IPS-20b (cell line): ENCODE measurements at regions not wholly inside any gene's neighbourhood (a gene's known extent, or its start where the extent isn't known, plus 50 kb on each side); places are given as distances from the start of the nearest gene placed in this dataset.
"Not testable (repeated sequence)": the region's sequence is repeated elsewhere in the genome, so short reads cannot be mapped to it uniquely, and the experiment has no call there.

ENCODE experiments used
- H3K27ac ChIP-seq: one replicate; pipeline ENCODE4 v1.5.1; 2013; ENCODE audit warnings: low read length
- H3K27me3 ChIP-seq: 2 replicates; pipeline ENCODE4 v1.6.1; 2013; ENCODE audit warnings: mild to moderate bottlenecking, low read length, inconsistent platforms; ENCODE audit not compliant: insufficient read depth
- H3K36me3 ChIP-seq: 2 replicates; pipeline ENCODE4 v1.6.1; 2013; ENCODE audit warnings: low read depth, mild to moderate bottlenecking, inconsistent platforms, low read length, moderate library complexity; ENCODE audit not compliant: insufficient read depth
- H3K4me1 ChIP-seq: 2 replicates; pipeline ENCODE4 v1.6.1; 2013; ENCODE audit warnings: mild to moderate bottlenecking, control low read depth, inconsistent platforms, low read length, moderate library complexity; ENCODE audit not compliant: insufficient read depth
- H3K4me3 ChIP-seq: 2 replicates; pipeline ENCODE4 v1.5.1; 2013; ENCODE audit warnings: mild to moderate bottlenecking, low read length, inconsistent platforms
- H3K9ac ChIP-seq: 2 replicates; pipeline ENCODE4 v1.6.1; 2013; ENCODE audit warnings: low read depth, mild to moderate bottlenecking, inconsistent platforms, low read length, moderate library complexity
- H3K9me3 ChIP-seq: 2 replicates; pipeline ENCODE4 v1.6.1; 2013; ENCODE audit warnings: mild to moderate bottlenecking, low read depth, low read length, inconsistent platforms; ENCODE audit not compliant: insufficient read depth

GRCh38 chr7:125450749-125451148, 521.1 kb upstream of the POT1 start:
- H3K9me3 ChIP-seq = no peaks in the 10 kb centered on the region
- no peak overlapping the region for H3K4me3 ChIP-seq
- no peaks in the 10 kb centered on the region for H3K4me1 ChIP-seq
- H3K36me3 ChIP-seq = no peaks in the 10 kb centered on the region
- H3K27me3 ChIP-seq = no peaks in the 10 kb centered on the region
- no peak overlapping the region for H3K27ac ChIP-seq
- no peak overlapping the region for H3K9ac ChIP-seq

GRCh38 chr7:125445836-125446235, 516.2 kb upstream of the POT1 start:
- Histone ChIP-seq H3K27me3 (no peaks in the 10 kb centered on the region), H3K4me3 (no peak overlapping the region), H3K9ac (no peak overlapping the region), H3K27ac (no peak overlapping the region), H3K9me3 (no peaks in the 10 kb centered on the region), H3K36me3 (no peaks in the 10 kb centered on the region), H3K4me1 (no peaks in the 10 kb centered on the region)

GRCh38 chr7:125444864-125445263, 515.2 kb upstream of the POT1 start:
- H3K36me3 ChIP-seq = no peaks in the 10 kb centered on the region
- no peak overlapping the region for H3K27ac ChIP-seq
- no peak overlapping the region for H3K4me3 ChIP-seq
- H3K9ac ChIP-seq = no peak overlapping the region
- no peaks in the 10 kb centered on the region for H3K27me3 ChIP-seq
- H3K4me1 ChIP-seq = no peaks in the 10 kb centered on the region
- no peaks in the 10 kb centered on the region for H3K9me3 ChIP-seq

- Histone ChIP-seq H3K4me1 (no peaks in the 10 kb centered on the region), H3K27ac (no peak overlapping the region), H3K9me3 (no peaks in the 10 kb centered on the region), H3K4me3 (no peak overlapping the region), H3K9ac (no peak overlapping the region), H3K36me3 (no peaks in the 10 kb centered on the region), H3K27me3 (no peaks in the 10 kb centered on the region)
Measured at GRCh38 chr7:125436220-125436619, 506.6 kb upstream of the POT1 start.

- H3K9me3 ChIP-seq = no peaks in the 10 kb centered on the region
- no peak overlapping the region for H3K27ac ChIP-seq
- H3K4me3 ChIP-seq = no peak overlapping the region
- H3K36me3 ChIP-seq = no peaks in the 10 kb centered on the region
- no peaks in the 10 kb centered on the region for H3K27me3 ChIP-seq
- H3K4me1 ChIP-seq = no peaks in the 10 kb centered on the region
- H3K9ac ChIP-seq = no peak overlapping the region
Measured at GRCh38 chr7:125431349-125431748, 501.7 kb upstream of the POT1 start.

- H3K27me3 ChIP-seq = no peaks in the 10 kb centered on the region
- no peaks in the 10 kb centered on the region for H3K36me3 ChIP-seq
- no peak overlapping the region for H3K9ac ChIP-seq
- H3K4me3 ChIP-seq = no peak overlapping the region
- no peaks in the 10 kb centered on the region for H3K4me1 ChIP-seq
- no peaks in the 10 kb centered on the region for H3K9me3 ChIP-seq
- no peak overlapping the region for H3K27ac ChIP-seq
Measured at GRCh38 chr7:125430013-125430412, 500.4 kb upstream of the POT1 start.

- Histone ChIP-seq H3K27ac (no peak overlapping the region), H3K36me3 (no peaks in the 10 kb centered on the region), H3K4me1 (no peaks in the 10 kb centered on the region), H3K9me3 (no peaks in the 10 kb centered on the region), H3K4me3 (no peak overlapping the region), H3K27me3 (no peaks in the 10 kb centered on the region), H3K9ac (no peak overlapping the region)
Measured at GRCh38 chr7:125427676-125428075, 498.1 kb upstream of the POT1 start.

DNA sequence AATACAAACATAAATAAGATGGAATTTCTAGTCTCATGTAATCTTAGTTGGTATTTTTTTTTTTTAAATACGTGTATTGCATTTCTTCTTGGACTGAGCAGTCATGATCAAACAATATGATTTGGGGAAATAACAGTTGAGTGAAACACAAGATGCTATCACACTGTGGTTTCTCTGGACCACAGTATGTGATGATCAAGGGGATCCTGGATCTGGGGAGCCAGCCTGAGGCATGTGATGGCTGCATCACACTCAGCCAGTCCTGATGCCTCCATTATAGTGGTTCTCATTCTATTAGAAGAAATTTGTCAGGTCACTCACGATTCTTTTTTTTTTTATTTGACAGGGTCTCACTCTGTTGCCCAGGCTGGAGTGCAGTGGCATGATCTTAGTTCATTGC, 495.9 kb upstream of the POT1 start:
- no peak overlapping the region for H3K4me3 ChIP-seq
- H3K27me3 ChIP-seq = no peaks in the 10 kb centered on the region
- H3K9ac ChIP-seq = no peak overlapping the region
- H3K9me3 ChIP-seq = no peaks in the 10 kb centered on the region
- H3K36me3 ChIP-seq = no peaks in the 10 kb centered on the region
- no peak overlapping the region for H3K27ac ChIP-seq
- H3K4me1 ChIP-seq = no peaks in the 10 kb centered on the region

DNA sequence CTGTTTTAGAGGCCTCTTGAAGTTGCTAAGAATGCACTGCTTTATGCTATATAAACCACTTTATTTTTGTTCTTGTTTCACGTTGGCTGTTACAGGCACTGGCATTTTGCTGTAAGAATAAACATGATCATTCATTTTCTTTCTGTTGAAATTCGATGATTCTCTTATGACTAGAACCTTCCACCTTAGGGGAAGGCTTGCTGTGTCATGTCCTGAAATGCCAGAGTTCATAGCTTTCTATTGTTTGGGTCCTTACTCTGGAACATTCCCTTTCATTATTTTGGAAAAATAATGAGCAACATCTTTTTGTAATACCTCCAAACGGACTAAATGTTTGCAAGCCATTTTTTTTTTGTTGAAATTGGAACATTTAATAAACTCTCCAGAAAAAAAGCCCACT, 495.1 kb upstream of the POT1 start:
- Histone ChIP-seq H3K4me1 (no peaks in the 10 kb centered on the region), H3K9me3 (no peaks in the 10 kb centered on the region), H3K9ac (no peak overlapping the region), H3K4me3 (no peak overlapping the region), H3K36me3 (no peaks in the 10 kb centered on the region), H3K27ac (no peak overlapping the region), H3K27me3 (no peaks in the 10 kb centered on the region)

DNA sequence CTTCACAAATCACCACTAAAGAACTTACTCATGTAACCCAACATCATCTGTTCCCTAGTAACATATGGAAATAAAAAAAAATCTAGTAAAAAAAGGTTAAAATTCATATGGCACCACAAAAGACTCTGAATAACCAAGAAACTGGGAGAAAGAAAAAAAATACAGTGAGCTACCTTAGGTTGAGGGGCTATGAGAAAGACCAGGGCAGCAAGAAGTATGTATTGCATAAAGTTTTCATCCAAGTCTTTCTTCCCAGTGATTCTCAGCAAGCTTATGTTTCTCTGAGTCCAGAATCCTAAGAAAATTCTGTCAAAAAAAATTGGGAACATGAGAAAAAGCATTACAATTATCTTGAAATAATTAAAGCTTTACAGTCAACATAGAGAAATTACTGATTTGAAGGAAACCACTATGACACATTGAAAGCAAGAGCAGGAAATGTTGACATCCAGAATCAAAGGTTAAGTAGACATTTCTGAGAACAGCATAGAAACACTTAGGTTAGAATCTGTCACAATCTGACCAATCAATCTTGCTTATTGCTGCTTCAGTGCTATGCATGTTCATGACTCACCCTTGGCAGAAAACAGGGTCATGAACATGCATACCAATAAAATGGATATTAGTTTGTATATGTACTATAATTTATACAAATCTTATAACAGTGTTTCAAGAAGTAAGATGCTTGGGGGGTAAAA, 494.0 kb upstream of the POT1 start:
- Histone ChIP-seq H3K4me3 (no peak overlapping the region), H3K9me3 (no peaks in the 10 kb centered on the region), H3K27me3 (no peaks in the 10 kb centered on the region), H3K27ac (no peak overlapping the region), H3K4me1 (no peaks in the 10 kb centered on the region), H3K9ac (no peak overlapping the region), H3K36me3 (no peaks in the 10 kb centered on the region)

DNA sequence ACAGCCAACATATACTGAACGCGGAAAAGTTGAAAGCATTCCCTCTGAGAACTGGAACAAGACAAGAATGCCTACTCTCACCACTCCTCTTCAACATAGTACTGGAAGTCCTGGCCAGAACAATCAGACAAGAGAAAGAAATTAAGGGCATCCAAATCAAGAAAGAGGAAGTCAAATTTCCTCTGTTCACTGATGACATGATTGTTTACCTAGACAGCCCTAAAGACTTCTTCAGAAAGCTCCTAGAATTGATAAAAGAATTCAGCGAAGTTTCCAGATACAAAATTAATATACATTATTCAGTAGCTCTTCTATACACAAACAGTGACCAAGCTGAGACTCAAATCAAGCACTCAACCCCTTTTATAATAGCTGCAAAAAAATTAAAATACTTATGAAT, 491.8 kb upstream of the POT1 start:
- not testable (repeated sequence) for H3K4me3 ChIP-seq, H3K27ac ChIP-seq, H3K9ac ChIP-seq, H3K27me3 ChIP-seq, H3K9me3 ChIP-seq, H3K4me1 ChIP-seq, H3K36me3 ChIP-seq

DNA sequence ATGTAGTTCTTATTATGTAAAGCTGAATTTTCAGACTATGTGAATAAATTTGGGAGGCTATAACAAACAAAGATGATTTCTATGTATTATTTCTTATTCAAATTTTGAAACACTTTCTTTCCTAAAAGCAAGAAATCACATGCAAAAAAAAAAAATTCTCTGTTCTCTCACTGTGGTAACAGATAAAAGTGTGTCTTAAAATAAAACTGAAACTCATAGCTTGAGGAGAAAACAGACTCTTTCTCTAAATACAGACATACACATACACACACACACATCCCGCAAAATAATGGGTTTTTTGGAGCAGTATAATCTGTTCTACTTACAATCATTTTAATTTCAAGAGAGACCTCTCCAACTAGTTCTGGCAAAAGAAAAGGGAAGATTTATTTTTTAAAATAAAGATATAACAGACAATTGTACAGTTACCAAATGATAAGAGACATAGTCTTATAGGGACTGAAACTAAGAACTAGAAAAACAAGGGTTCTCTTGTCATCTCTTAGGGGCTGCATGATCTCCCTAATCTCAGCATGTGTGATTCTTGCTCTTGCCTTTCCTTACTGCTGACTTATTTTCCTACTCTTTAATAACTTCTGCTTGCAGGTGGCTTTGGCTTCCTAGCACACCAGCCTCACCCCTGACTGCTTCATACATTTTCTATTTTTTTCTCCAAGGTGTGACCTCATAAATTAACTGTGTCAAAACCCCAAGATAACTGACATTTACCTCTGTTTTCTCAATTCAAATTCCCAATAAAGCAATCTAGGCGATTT, 483.5 kb upstream of the POT1 start:
- Histone ChIP-seq H3K4me1 (no peaks in the 10 kb centered on the region), H3K9ac (no peak overlapping the region), H3K36me3 (no peaks in the 10 kb centered on the region), H3K4me3 (no peak overlapping the region), H3K27me3 (no peaks in the 10 kb centered on the region), H3K9me3 (no peaks in the 10 kb centered on the region), H3K27ac (no peak overlapping the region)
